SK-N-SH (cell line): ENCODE measurements at regions not wholly inside any gene's neighbourhood (a gene's known extent, or its start where the extent isn't known, plus 50 kb on each side); places are given as distances from the start of the nearest gene placed in this dataset.
"Not testable (repeated sequence)": the region's sequence is repeated elsewhere in the genome, so short reads cannot be mapped to it uniquely, and the experiment has no call there.

Source experiments
- JUND ChIP-seq: IDR thresholded peaks from 2 replicates; pipeline ENCODE4 v1.4.0; 2012
- NFIC ChIP-seq: IDR thresholded peaks from 2 replicates; pipeline ENCODE4 v1.4.0; 2012; ENCODE audit warnings: borderline replicate concordance
- PBX3 ChIP-seq: IDR thresholded peaks from 2 replicates; pipeline ENCODE4; 2012
- RAD21 ChIP-seq: IDR thresholded peaks from 2 replicates; pipeline ENCODE4 v1.6.1; 2012; ENCODE audit warnings: mild to moderate bottlenecking, low read length
- REST ChIP-seq: IDR thresholded peaks from 2 replicates; pipeline ENCODE4 v1.6.1; 2012; ENCODE audit warnings: mild to moderate bottlenecking, low read depth, low read length, moderate library complexity
- TAF1 ChIP-seq: IDR thresholded peaks from 2 replicates; pipeline ENCODE4 v1.6.1; 2012; ENCODE audit warnings: low read depth, mild to moderate bottlenecking, low read length, moderate library complexity, borderline replicate concordance
- TEAD4 ChIP-seq: IDR thresholded peaks from 2 replicates; pipeline ENCODE4 v1.4.0; 2012; ENCODE audit warnings: mild to moderate bottlenecking, borderline replicate concordance; ENCODE audit not compliant: insufficient read depth
- USF2 ChIP-seq: fragments of 150-350 bp; IDR thresholded peaks from 2 replicates; pipeline ENCODE4 v1.6.1; 2017; ENCODE audit warnings: antibody characterized with exemption, low read length, low read depth, borderline replicate concordance
- YY1 ChIP-seq: IDR thresholded peaks from 2 replicates; pipeline ENCODE4 v1.4.0; 2012; ENCODE audit warnings: low read depth, mild to moderate bottlenecking
- ZBTB33 ChIP-seq: IDR thresholded peaks from 2 replicates; pipeline ENCODE4 v1.4.0; 2012; ENCODE audit warnings: low read depth, borderline replicate concordance
- TF ChIP-seq, protein P1 (sequence below): fragments of 200-600 bp; sonication (generic); IDR thresholded peaks from 2 replicates; pipeline ENCODE4 v1.6.1; 2017; ENCODE audit warnings: antibody characterized with exemption, mild to moderate bottlenecking, moderate library complexity

DNA sequence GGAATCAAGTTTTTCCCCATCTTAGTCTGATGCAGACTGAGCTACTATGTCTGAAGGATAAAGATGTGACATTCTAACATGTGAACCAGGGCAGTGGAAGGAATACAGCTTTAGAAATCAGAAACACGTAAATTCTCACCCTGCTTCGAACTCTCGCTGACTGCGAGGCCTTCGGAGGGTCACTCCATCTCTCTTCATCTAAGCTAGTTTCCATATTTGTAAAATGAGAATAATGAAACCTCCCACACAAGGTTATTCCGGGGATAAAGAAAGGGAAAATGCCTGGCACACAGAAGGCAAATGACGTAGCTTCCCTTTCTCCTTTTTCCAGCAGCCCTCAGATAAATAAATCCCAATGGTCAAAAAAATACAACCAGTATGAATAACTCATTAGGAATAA is 152.0 kb downstream of the ATP6V0E2 start:
- TF ChIP-seq NFIC, RAD21, TAF1, ZBTB33, YY1, REST, PBX3, TEAD4, USF2, JUND: not testable (repeated sequence)
- TF ChIP-seq, protein P1, sequence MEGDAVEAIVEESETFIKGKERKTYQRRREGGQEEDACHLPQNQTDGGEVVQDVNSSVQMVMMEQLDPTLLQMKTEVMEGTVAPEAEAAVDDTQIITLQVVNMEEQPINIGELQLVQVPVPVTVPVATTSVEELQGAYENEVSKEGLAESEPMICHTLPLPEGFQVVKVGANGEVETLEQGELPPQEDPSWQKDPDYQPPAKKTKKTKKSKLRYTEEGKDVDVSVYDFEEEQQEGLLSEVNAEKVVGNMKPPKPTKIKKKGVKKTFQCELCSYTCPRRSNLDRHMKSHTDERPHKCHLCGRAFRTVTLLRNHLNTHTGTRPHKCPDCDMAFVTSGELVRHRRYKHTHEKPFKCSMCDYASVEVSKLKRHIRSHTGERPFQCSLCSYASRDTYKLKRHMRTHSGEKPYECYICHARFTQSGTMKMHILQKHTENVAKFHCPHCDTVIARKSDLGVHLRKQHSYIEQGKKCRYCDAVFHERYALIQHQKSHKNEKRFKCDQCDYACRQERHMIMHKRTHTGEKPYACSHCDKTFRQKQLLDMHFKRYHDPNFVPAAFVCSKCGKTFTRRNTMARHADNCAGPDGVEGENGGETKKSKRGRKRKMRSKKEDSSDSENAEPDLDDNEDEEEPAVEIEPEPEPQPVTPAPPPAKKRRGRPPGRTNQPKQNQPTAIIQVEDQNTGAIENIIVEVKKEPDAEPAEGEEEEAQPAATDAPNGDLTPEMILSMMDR, result not testable (repeated sequence)
